GM21786 (cell line): ENCODE measurements at regions not wholly inside any gene's neighbourhood (a gene's known extent, or its start where the extent isn't known, plus 50 kb on each side); places are given as distances from the start of the nearest gene placed in this dataset.
"Not testable (repeated sequence)": the region's sequence is repeated elsewhere in the genome, so short reads cannot be mapped to it uniquely, and the experiment has no call there.

Source experiments
- ATAC-seq: cut with Tn5 transposase; IDR thresholded peaks from one replicate; pipeline ENCODE4 v1.9.1; 2021; ENCODE audit not compliant: unreplicated experiment

GRCh38 chr13:80939581-80939980 lies 598.7 kb upstream of the SPRY2 start:
- no peak for ATAC-seq

- ATAC-seq, result no peak
These were observed 590.8 kb upstream of the SPRY2 start for GRCh38 chr13:80931766-80932165.

GRCh38 chr13:80931118-80931517 lies 590.2 kb upstream of the SPRY2 start:
- no peak for ATAC-seq

GRCh38 chr13:80928241-80928640 lies 587.3 kb upstream of the SPRY2 start:
- no peak for ATAC-seq

GRCh38 chr13:80926024-80926423 lies 585.1 kb upstream of the SPRY2 start:
- not testable (repeated sequence) for ATAC-seq

- no peak for ATAC-seq
These were observed 583.7 kb upstream of the SPRY2 start for GRCh38 chr13:80924596-80924995.

GRCh38 chr13:80923907-80924306 lies 583.0 kb upstream of the SPRY2 start:
- no peak for ATAC-seq

- no peak for ATAC-seq
These were observed 581.0 kb upstream of the SPRY2 start for GRCh38 chr13:80921971-80922370.

GRCh38 chr13:80921541-80921940 lies 580.6 kb upstream of the SPRY2 start:
- no peak for ATAC-seq

- no peak for ATAC-seq
These were observed 565.9 kb upstream of the SPRY2 start for GRCh38 chr13:80906860-80907259.

GRCh38 chr13:80904386-80904785 lies 563.5 kb upstream of the SPRY2 start:
- no peak for ATAC-seq

GRCh38 chr13:80903911-80904310 lies 563.0 kb upstream of the SPRY2 start:
- no peak for ATAC-seq

GRCh38 chr13:80901530-80901929 lies 560.6 kb upstream of the SPRY2 start:
- ATAC-seq, result no peak

GRCh38 chr13:80901111-80901510 lies 560.2 kb upstream of the SPRY2 start:
- ATAC-seq, result no peak

GRCh38 chr13:80900561-80900960 lies 559.6 kb upstream of the SPRY2 start:
- ATAC-seq, result no peak

GRCh38 chr13:80897641-80898040 lies 556.7 kb upstream of the SPRY2 start:
- not testable (repeated sequence) for ATAC-seq

GRCh38 chr13:80894917-80895316 lies 554.0 kb upstream of the SPRY2 start:
- no peak for ATAC-seq

- no peak for ATAC-seq
These were observed 548.9 kb upstream of the SPRY2 start for GRCh38 chr13:80889829-80890228.

GRCh38 chr13:80888390-80888789 lies 547.5 kb upstream of the SPRY2 start:
- no peak for ATAC-seq

GRCh38 chr13:80884056-80884785 lies 543.3 kb upstream of the SPRY2 start:
- no peak for ATAC-seq

GRCh38 chr13:80883545-80883944 lies 542.6 kb upstream of the SPRY2 start:
- ATAC-seq, result no peak

- no peak for ATAC-seq
These were observed 541.1 kb upstream of the SPRY2 start for GRCh38 chr13:80881942-80882445.

GRCh38 chr13:80881495-80881894 lies 540.6 kb upstream of the SPRY2 start:
- ATAC-seq, result no peak
